HG03354 (cell line): ENCODE measurements at regions not wholly inside any gene's neighbourhood (a gene's known extent, or its start where the extent isn't known, plus 50 kb on each side); places are given as distances from the start of the nearest gene placed in this dataset.

Experiments used
- ATAC-seq: cut with Tn5 transposase; IDR thresholded peaks from one replicate; pipeline ENCODE4 v1.9.1; 2021; ENCODE audit warnings: mild to moderate bottlenecking; ENCODE audit not compliant: unreplicated experiment, poor library complexity, severe bottlenecking

DNA sequence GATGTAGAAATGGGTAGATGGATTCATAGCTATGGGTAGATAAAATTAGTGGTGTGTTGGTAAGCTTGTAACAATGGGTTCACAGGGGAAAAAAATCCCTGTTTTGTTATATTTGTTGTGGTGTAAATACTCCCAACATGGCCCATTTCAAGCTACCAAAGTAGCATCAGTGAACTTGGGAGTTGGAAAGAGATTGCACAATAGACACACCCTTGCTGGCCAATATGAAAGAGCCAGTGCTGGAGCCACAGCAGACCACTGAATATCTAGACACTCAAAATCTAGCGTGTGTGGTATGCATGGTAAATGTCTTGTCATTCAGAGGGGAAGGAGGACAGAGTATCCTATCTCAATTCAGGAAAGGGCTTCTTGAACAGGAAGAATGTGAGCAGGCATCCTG lies 565.1 kb upstream of the SALL1 start:
- no peak for ATAC-seq

DNA sequence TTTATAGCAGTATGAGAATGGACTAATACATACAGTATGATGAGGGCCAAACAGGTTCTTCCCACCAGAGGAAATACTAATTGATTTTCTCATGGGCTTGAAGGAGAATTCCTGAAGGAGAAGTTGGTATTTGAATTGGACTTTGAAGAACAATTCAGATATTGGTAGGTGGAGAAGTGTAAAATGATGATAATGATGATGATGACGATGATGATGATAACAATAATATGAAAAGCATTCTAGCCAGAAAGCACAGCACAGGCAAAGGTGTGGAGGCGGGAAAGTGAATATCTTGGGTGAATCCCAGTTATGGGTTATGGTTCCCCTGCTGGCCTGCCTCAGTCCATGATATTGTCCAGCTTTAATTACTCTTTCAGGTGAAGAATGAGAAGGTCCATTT lies 562.4 kb upstream of the SALL1 start:
- ATAC-seq = no peak

DNA sequence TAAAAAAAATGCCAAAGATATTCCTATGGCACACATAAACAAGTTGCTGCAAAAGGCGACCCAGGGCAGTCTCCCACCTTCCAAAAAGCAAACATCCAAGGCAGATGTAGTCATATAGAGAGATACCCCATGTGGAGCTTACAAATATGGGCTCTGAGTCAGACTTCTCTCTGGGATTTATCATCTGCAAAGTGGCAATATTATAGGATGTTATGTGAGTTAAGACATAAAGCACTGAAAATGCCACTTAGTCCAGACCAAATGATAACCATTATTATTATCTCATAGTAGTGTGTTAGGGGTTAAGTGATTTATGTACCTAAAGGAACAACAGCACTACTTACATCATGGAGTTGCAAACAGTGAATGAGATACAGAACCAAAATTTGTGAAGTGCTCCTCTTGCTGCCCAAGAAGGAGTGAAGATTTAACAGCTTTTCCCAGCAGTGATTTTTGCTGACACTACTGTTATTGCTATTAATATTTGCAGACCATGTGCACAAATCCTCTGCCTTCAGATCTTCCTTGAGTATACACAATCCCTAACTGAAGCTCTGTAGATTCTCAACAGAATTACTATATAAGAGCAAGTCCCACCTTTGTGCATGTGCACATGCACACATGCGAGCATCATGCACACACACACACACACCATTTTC lies 560.0 kb upstream of the SALL1 start:
- no peak for ATAC-seq

DNA sequence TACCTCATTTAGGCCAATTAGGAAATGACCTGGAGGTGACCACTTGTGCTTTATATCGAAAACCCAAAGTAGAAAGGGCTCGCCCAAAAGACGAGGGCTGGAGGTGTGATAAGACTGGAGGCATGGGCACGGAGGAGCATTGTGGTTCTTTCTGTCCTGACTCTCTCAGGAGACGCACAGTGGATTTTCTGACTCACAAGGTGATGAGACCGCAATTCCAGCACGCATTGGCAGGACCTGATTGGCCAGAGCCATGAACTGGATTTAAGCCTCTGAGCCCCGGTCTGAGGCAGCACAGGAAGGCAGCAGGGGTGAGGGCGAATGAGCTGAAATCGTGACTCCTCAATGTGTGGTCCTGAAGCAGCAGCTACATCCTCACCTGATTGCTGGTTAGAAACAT lies 559.1 kb upstream of the SALL1 start:
- no peak for ATAC-seq

DNA sequence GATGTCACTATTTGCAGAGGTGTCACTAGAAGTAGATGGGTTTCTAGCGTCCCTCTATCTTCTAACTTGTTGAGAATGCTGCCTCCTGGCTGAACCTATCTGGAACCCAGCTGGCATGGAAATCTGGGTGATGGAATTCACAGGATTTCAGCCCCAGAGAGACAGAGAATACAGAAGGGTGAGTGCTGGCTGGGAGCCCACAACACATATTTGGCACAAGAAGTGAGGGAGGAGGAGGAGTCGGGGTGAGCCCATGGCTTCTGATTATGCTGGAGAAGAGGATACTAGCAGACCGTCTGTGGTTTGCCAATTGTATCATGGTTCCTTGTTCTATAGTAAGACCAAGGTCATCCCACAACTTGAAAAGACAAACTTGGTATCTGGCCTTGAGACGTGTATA lies 557.8 kb upstream of the SALL1 start:
- no peak for ATAC-seq

DNA sequence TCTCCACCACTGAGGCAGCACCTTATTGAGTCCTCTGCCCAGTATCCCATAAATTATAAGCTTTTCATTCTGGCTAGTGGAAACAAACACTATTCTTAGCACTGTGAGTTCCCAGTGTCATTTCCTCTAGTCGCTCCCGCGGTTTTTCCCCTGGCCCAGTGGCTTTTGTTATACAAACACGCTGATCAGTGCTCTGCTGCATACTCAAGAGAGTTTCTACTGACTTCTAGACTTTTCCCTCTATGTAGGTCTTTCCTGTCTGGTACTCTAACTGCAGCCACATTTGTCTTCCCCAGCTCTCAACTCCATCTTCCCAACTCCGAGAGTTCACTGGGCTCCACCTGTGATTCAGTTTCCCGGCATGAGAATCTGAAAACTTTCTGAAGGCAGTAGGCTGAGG lies 556.6 kb upstream of the SALL1 start:
- ATAC-seq = no peak

DNA sequence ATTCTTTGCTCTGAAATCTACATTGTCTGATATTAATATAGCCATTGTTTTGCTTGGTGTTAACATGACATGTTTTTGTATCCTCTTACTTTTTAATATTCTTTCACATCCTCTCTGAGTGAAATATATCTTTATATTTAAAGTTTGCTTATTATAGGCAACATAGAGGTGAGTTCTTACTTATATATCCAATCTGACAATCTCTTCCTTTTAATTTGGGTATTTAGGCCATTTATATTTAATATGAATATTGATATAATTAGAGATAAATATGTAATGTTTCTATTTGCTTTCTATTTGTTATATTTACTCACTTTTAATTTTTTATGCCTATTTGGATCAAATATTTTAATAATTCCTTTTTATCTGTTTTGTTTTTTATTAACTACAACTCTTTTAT lies 554.1 kb upstream of the SALL1 start:
- ATAC-seq = no peak

DNA sequence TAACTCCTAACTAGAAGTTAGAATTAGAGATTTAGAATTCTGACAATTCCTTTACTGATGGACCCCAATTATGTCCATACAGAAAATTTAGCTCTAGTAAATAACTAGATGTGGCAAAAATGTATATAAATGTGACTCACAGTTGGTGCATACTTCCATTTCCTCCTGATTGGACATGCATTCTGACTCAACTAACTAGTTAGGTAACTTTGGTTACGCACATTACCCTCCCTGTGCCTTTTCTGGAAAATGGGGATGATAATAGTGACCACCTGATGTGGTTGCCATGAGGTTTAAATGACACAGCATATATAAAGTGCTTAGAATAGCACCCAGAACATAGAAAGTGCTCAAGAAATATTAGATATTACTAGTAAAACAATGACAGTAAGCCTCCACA lies 550.0 kb upstream of the SALL1 start:
- ATAC-seq = no peak

DNA sequence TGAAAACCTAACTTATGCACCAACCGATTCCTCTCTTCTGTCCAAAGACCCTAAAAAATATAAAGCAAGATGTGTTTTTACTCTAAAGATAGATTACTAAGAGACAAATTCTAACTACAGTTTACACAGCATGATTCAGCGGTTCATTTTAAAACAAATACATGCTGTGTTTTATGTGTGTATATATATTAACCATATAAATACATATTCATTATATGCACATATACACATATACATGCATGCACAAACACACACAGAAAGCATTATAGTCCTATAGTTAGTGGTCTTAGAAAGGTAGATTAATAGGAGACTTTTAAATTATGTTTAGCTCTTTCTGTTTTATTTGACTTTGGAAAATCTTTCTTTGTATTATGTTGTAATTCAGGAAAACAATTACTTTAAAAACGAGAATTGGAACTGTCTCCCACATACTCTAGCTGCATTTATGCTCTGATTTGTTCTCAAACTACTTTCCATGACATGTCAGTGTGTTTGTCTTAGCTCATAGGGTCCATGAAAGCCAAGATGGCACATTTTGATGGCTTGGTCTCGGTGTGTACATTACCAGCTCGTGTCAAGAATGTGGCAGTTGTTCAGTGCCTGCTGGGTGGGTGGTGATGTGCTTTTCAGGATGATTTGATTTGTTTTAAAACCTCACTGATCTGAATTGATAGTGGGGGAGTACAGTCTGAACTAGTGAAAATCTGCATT lies 548.8 kb upstream of the SALL1 start:
- no peak for ATAC-seq

DNA sequence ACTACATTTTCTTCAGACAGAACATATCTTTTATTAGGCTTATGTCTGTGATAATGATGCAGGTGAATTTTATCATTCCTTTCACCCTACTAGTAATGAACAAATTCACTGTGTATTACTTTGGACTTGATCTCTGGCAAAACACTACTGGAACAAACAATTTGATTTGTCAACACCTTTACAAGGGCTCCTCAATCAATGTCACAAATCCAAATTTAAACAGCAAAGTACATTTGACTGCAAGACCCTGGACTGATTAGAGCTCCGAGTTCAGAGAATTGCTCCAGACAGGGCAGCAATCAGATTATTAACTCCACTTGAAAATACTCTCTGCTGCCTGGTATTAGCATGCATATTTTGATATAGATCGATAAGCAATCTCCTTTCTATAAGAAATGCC lies 547.6 kb upstream of the SALL1 start:
- ATAC-seq = no peak

DNA sequence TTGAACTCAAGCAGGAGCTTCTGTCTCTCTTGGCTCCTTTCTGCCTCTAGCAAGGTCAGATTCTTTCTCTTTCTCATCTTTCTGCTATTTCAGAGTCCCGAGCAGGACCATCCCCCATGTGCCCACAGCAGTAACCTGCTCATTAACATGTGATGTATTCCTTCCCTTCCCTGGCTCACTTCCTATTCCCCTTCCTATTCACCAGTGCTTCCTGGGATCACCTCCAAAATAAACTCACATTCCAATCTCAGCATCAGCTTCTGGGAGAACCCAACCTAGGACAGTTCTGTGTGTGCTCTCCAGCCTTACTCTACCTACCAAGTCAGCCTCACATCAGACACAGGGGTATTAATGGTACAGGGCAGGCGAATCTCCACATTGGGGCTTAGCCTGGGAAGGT lies 546.4 kb upstream of the SALL1 start:
- ATAC-seq = no peak

DNA sequence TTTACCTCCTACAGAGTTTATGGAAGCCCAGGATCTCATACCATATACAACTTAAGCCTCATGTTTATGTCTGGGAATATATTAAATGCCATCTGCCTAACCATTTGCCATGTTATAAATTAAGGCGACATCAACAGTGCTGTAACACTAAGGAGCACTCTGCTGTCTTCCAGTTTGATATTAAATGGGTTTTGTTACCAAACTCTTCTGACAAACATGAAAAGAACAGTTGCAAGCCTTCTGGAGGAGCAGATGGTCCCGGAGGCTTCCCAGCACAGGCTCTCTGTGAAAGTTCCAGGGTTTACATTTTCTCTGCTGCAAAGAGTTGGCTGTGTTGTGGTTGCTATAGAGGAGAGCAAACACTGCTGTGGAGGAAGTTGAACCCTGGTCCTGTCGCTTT lies 545.3 kb upstream of the SALL1 start:
- no peak for ATAC-seq

DNA sequence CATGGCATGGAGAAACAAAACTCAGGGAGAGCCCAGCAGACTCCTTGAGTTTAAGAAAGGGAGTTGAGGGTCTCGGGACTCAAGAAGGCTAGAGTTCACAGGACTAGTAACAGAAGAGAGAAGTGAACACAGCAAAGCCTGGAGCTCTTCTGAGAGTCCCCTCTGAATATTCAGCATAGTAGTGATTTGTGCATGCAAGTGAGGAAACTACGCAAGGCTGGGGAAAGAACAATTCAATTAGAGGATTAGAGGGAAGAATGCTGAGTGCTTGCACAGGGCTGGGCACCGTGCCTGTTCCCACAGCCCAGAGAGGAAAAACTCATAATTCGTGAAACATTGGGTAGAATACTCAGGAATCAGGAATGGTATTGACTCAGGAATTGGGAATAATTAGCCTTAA lies 540.0 kb upstream of the SALL1 start:
- ATAC-seq = no peak

DNA sequence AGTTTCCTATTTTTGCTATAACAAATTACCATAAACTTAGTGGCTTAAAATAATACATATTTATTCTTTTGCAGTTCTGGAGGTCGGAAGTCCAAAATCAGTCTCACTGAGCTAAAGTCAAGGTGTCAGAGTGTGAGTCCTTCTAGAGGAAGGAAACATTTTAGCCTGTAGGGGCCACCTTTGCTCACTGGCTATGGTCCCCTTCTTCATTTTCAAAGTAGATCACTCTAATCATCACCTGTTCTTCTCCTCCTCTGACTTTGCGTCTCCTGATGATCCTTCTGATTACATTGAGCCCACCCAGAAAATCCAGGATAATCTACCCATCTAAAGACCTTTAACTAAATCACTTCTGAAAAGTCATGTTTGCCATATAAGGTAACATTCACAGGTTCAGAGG lies 534.4 kb upstream of the SALL1 start:
- no peak for ATAC-seq

DNA sequence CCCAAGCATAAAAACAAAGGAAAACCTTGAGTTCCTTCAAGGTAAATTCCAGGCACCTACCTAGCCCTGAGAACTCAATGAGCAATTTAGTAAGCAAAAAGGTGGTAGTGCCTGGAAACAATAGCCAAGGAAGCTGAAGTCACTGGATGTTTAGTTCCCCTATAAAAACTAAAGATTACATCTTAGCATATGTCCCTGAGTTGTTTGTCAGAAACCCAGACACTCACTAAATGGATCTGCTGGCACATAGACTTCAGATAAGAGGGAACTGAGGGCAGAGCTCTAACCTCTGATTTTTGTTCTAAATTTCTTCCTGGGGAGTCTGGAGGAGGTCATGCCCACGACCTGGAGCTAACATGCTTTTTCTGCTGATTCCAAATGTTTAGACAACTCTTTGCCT lies 532.8 kb upstream of the SALL1 start:
- ATAC-seq = no peak

DNA sequence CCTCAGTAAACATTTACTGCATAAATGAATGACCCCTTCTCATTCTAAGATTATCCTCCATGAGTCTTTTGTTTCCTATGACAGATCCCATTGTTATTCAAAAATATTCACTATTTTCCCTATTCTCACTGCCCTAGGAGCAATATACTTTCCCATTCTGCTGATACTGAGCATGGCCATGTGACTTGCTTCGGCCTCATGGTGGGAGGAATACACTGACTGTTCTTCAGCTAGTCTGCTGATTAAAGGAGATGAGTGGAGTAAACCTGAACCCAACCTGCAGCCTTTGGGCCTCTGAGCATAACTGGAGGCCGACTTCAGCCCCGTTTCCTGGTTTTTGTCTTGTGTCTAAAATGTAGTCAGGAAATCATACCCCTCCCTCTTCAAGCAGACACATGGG lies 531.8 kb upstream of the SALL1 start:
- ATAC-seq = no peak

DNA sequence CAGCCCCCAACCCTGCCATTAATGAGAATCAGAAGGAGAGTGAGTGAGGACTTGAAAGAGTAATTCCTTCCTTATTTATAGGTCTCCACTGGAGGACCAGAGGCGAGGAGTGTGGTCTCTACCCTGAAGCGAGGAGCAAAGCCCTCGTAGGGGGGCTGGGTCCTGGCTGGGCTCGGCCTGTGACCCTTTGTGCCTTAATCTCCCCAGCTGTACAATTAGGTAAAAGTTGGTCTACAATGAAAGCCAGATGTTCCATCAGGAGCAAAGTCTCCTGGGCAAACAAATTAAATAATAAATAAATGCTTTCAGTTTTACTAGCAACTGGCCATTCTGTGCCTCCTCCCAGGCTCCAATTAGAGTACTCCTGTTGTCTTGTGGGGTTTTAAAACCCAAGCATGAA lies 523.5 kb upstream of the SALL1 start:
- no peak for ATAC-seq

DNA sequence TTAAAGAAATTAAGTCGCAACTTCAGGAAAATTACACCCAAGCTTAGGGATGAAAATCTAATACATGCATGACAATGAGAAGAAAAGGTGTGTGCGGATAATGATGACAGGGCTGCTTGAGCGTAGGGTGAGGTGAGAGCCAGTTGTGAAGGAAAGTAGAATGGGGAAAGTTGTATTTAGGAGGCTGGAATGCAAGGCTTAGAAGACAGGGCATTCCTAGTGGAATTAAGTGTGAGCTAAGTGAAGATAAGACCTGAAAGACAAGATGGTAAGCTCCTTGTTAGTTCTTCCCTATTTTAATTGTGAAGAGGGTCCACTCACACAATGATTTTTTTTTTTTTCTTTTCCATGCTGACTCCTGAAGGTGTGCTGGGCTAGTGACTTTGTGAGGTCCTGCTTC lies 519.5 kb upstream of the SALL1 start:
- no peak for ATAC-seq

DNA sequence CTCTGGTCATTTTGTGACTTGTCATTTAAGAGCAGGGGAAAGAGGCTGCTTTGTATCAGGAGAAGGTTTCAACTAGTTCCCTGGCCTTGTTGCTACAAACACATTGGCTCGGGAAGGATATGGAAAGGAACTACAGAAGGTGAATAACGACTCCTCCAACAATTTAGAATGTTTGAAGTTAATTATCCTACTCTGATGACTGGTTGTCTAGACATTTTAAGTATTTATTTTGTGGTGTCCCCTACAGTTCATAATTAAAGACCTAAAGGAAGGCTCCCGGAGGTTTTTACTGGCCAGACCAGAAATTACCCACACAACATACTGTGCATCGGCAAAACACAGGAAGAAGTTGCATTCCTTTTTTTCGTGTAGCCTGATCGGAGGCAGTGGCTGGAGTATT lies 515.8 kb upstream of the SALL1 start:
- ATAC-seq = no peak

DNA sequence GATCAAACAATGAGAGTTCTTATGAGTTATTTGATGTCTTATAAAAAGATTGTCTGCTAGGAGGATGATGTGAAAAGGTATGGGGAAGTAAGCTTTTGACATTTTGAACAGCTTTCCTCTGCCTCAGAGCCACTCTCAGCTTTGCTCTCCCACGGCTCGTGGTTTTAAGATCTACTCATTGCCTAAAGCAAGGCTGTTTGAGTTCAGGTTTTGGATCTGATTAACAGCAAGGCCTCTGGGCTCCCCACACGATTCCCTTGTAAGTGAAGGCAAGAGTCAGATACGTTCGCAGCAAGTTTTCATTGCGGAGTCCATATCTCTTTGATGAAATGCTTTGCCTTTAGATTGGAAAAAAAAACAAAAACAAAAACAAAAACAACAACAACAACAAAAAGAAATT lies 515.0 kb upstream of the SALL1 start:
- no peak for ATAC-seq

DNA sequence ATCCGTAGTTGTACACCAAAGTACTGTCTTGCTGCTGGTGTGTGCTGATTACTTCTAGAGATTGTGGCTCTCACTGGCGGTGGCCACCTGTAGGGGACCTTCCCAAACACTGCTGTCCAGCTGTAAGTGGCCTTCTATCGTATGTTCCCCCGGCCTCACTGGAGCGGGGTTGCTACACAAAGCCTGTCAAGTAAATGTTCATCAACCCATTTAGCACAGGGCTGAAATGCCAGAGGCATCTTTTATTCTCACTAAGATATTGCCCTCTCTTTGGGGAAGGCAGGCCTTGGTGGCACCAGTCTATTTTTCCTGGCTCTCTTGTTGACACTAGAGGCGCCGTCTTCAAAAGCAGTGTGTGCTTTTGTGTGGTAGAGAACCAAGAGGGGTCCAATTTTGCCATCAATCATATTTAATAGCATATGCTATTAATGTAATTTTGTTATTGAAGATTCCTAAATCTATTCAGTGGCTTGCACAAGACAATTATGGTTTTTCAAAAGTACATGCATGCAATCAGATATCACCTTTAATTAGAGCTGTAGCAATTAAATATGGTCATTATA lies 514.4 kb upstream of the SALL1 start:
- ATAC-seq = no peak

DNA sequence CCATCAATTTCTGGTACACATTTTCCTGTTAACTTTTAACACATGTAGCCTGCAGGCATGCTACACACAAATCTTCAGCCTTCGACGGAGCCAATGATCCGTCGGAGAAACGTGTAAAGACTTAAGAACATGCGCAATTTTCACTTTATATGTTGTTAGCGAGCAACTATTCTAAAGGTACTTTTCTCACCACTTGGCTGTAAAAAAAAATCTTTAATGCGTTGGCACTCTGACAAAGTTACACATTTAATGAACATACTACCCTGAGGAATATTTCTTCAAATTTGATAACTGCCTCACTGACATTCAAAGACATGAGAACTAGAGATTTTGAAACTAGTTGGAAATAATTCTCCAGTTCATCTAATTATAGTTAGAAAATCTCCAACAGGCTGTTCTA lies 507.5 kb upstream of the SALL1 start:
- no peak for ATAC-seq
